ENCODE measurements at regions not wholly inside any gene's neighbourhood (a gene's known extent, or its start where the extent isn't known, plus 50 kb on each side); places are given as distances from the start of the nearest gene placed in this dataset.

- TF ChIP-seq CTCF (IDR thresholded peaks at IDR 0.05; ENCODE audit: control extremely low read depth, extremely low read depth, low read depth, missing control alignments), result no peak
- ChIA-PET CTCF (interaction anchor here (0.9 to 3.8 kb wide), 4 partner anchors 10 to 215 kb away, joined by 3 to 18 read pairs (median 3); no protein-coding TSS in a partner anchor), POLR2A (no interaction called here)
- no peak for DNase-seq (ENCODE audit: extremely low spot score)
Observed at GRCh38 chr7:93048136-93048930, 69.4 kb downstream of the SAMD9 start.

- no peak for TF ChIP-seq CTCF (IDR thresholded peaks at IDR 0.05; ENCODE audit: control extremely low read depth, extremely low read depth, low read depth, missing control alignments)
- DNase-seq (ENCODE audit: extremely low spot score), result no peak
- POLR2A ChIA-PET, result no interaction called here
- CTCF ChIA-PET, result interaction anchor here (0.9 to 3.8 kb wide), 4 partner anchors 11 to 214 kb away, joined by 3 to 18 read pairs (median 3); no protein-coding TSS in a partner anchor
Observed at GRCh38 chr7:93047514-93048099, 70.2 kb downstream of the SAMD9 start.

GRCh38 chr7:93046641-93047040 is 71.1 kb downstream of the SAMD9 start:
- POLR2A ChIA-PET, result no interaction called here

GRCh38 chr7:93044147-93044810 is 73.5 kb downstream of the SAMD9 start:
- ChIA-PET POLR2A (no interaction called here), CTCF (interaction anchor here (1.0 kb wide), 1 partner anchor 28 kb away, joined by 3 read pairs; no protein-coding TSS in a partner anchor)
- no peak for DNase-seq (ENCODE audit: extremely low spot score)
- no peak for TF ChIP-seq CTCF (IDR thresholded peaks at IDR 0.05; ENCODE audit: control extremely low read depth, extremely low read depth, low read depth, missing control alignments)

More at GRCh38 chr7:93046641-93047040, 71.1 kb downstream of the SAMD9 start:
- CTCF ChIA-PET, result interaction anchor here (1.0 to 3.8 kb wide), 3 partner anchors 12 to 1217 kb away, joined by 3 to 18 read pairs (median 6); no protein-coding TSS in a partner anchor
- no peak for DNase-seq (ENCODE audit: extremely low spot score)
- no peak for TF ChIP-seq CTCF (IDR thresholded peaks at IDR 0.05; ENCODE audit: control extremely low read depth, extremely low read depth, low read depth, missing control alignments)

- ChIA-PET CTCF (interaction anchor here (1.0 kb wide), 1 partner anchor 27 kb away, joined by 3 read pairs; no protein-coding TSS in a partner anchor), POLR2A (no interaction called here)
- no peak for DNase-seq (ENCODE audit: extremely low spot score)
- no peak for TF ChIP-seq CTCF (IDR thresholded peaks at IDR 0.05; ENCODE audit: control extremely low read depth, extremely low read depth, low read depth, missing control alignments)
Observed at GRCh38 chr7:93043385-93043985, 74.3 kb downstream of the SAMD9 start.

- POLR2A ChIA-PET, result no interaction called here
- DNase-seq (ENCODE audit: extremely low spot score), result no peak
- no peak for TF ChIP-seq CTCF (IDR thresholded peaks at IDR 0.05; ENCODE audit: control extremely low read depth, extremely low read depth, low read depth, missing control alignments)
- CTCF ChIA-PET, result interaction anchor here (1.3 kb wide), 1 partner anchor 207 kb away, joined by 4 read pairs; no protein-coding TSS in a partner anchor
Observed at GRCh38 chr7:93040355-93040754, 77.4 kb downstream of the SAMD9 start.
